ENCODE measurements at regions not wholly inside any gene's neighbourhood (a gene's known extent, or its start where the extent isn't known, plus 50 kb on each side); places are given as distances from the start of the nearest gene placed in this dataset.
"Not testable (repeated sequence)": the region's sequence is repeated elsewhere in the genome, so short reads cannot be mapped to it uniquely, and the experiment has no call there.

DNA sequence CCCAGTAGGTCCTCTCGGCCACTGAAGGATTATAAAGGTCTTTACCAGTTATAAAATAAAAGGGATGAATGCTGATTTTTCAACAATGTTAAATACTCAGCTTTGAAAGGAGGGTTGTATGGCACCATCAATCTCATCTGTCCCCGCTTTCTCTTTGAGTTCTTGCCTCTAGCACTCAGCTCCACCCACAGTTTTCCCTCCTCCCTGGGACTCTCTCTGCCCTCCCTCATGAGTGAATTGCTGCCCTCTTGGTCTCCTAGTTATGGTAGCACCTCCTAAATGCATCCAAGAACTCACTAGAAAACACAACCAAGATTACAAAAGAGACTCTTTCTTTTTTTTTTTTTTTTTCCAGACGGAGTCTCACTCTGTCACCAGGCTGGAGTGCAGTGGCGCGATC lies 91.0 kb downstream of the TEX35 start:
- Mint-ChIP-seq H3K36me3 (ENCODE audit: unreplicated experiment) (no peaks in the 10 kb centered on the region), H3K4me3 (ENCODE audit: unreplicated experiment) (no peak overlapping the region), H3K27me3 (ENCODE audit: unreplicated experiment) (no peaks in the 10 kb centered on the region), H3K9me3 (ENCODE audit: unreplicated experiment) (peaks cover 4% of the 10 kb centered on the region), H3K27ac (ENCODE audit: unreplicated experiment) (no peak overlapping the region), H3K4me1 (ENCODE audit: unreplicated experiment) (peaks cover 21% of the 10 kb centered on the region)
- TF ChIP-seq, protein P1, sequence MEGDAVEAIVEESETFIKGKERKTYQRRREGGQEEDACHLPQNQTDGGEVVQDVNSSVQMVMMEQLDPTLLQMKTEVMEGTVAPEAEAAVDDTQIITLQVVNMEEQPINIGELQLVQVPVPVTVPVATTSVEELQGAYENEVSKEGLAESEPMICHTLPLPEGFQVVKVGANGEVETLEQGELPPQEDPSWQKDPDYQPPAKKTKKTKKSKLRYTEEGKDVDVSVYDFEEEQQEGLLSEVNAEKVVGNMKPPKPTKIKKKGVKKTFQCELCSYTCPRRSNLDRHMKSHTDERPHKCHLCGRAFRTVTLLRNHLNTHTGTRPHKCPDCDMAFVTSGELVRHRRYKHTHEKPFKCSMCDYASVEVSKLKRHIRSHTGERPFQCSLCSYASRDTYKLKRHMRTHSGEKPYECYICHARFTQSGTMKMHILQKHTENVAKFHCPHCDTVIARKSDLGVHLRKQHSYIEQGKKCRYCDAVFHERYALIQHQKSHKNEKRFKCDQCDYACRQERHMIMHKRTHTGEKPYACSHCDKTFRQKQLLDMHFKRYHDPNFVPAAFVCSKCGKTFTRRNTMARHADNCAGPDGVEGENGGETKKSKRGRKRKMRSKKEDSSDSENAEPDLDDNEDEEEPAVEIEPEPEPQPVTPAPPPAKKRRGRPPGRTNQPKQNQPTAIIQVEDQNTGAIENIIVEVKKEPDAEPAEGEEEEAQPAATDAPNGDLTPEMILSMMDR (IDR thresholded peaks at IDR 0.05), result no peak
- no peak for DNase-seq (ENCODE audit: extremely low spot score, unreplicated experiment)

DNA sequence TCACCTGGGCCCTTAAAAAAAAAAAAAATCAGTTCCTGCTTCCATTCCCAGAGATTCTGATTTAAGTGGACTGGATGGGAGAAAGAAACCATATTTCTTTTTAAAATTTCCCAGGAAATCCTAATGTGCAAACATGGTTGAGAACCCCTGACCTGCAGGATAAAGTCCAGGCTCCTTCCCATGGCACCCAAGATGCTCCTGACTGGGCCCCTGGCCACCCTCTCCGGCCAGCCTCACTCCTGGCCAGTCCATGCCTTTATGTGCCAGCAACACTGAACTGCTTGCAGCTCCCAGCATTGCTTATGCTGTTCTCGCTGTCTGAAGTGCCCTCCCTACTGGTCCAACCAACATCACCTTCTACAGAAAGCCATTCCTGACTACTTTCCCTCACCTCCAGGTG lies 93.9 kb downstream of the TEX35 start:
- H3K27ac Mint-ChIP-seq (ENCODE audit: unreplicated experiment), result no peak overlapping the region
- H3K9me3 Mint-ChIP-seq (ENCODE audit: unreplicated experiment), result no peaks in the 10 kb centered on the region
- H3K4me3 Mint-ChIP-seq (ENCODE audit: unreplicated experiment), result no peak overlapping the region
- no peaks in the 10 kb centered on the region for H3K36me3 Mint-ChIP-seq (ENCODE audit: unreplicated experiment)
- TF ChIP-seq, protein P1 (IDR thresholded peaks at IDR 0.05), result no peak
- peak; percentile 59 for DNase-seq (ENCODE audit: extremely low spot score, unreplicated experiment)
- peaks cover 42% of the 10 kb centered on the region for H3K4me1 Mint-ChIP-seq (ENCODE audit: unreplicated experiment)
- no peaks in the 10 kb centered on the region for H3K27me3 Mint-ChIP-seq (ENCODE audit: unreplicated experiment)

DNA sequence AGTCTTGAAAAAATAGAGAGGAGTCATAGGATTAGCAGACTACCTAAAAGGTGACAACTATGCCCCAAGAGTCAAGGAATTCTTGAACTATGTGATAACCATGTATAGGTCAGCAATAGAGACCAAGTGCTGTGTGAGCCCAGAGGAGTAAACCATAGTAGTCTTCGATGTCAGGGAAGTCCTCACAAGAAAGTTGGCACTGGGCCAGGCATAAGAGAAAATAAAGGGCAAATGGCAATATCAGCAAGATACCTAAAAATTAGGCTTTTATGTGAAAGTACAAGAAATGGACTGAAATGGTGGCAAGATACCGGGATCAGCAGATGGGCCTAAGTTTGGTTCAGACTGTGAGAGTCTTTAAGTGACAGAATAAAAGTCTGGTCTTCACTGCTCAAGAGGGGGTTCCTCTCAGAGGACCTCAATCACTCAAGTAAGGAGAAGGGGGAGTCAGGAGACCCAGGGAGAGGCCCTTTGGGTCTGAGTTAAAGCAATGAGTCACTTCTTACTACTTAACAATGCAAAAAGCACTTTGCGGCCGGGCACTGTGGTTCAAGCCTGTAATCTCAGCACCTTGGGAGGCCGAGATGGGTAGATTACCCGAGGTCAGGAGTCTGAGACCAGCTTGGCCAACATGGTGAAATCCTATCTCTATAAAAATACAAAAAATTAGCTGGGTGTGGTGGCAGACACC lies 95.0 kb downstream of the TEX35 start:
- Mint-ChIP-seq H3K27me3 (ENCODE audit: unreplicated experiment) (no peaks in the 10 kb centered on the region), H3K36me3 (ENCODE audit: unreplicated experiment) (no peaks in the 10 kb centered on the region), H3K4me3 (ENCODE audit: unreplicated experiment) (no peak overlapping the region), H3K27ac (ENCODE audit: unreplicated experiment) (peak overlapping the region; percentile 70), H3K9me3 (ENCODE audit: unreplicated experiment) (no peaks in the 10 kb centered on the region), H3K4me1 (ENCODE audit: unreplicated experiment) (peaks cover 52% of the 10 kb centered on the region)
- DNase-seq (ENCODE audit: extremely low spot score, unreplicated experiment), result peak; percentile 56
- TF ChIP-seq, protein P1 (IDR thresholded peaks at IDR 0.05), result no peak

DNA sequence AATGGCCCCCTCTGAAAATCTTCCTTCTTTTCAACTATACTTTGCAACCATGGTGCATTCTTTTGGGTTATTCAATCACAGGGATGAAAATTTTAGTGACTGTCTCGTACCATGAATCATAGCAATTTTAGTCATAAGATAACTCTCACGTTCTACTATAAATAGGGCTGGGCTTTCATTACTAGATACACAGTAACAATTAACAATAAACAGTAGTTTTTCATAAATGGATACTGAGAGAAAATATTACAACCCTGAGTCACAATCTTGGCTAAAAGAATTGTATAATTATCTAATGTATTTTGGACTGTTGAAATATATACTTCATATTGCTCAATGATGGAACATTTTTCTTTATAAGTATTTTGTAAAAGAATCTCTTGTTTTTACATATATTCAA lies 96.1 kb downstream of the TEX35 start:
- H3K27me3 Mint-ChIP-seq (ENCODE audit: unreplicated experiment), result no peaks in the 10 kb centered on the region
- no peak overlapping the region for H3K4me3 Mint-ChIP-seq (ENCODE audit: unreplicated experiment)
- peaks cover 63% of the 10 kb centered on the region for H3K4me1 Mint-ChIP-seq (ENCODE audit: unreplicated experiment)
- TF ChIP-seq, protein P1 (IDR thresholded peaks at IDR 0.05), result no peak
- H3K36me3 Mint-ChIP-seq (ENCODE audit: unreplicated experiment), result no peaks in the 10 kb centered on the region
- DNase-seq (ENCODE audit: extremely low spot score, unreplicated experiment), result no peak
- H3K27ac Mint-ChIP-seq (ENCODE audit: unreplicated experiment), result peak overlapping the region; percentile 70
- H3K9me3 Mint-ChIP-seq (ENCODE audit: unreplicated experiment), result no peaks in the 10 kb centered on the region

DNA sequence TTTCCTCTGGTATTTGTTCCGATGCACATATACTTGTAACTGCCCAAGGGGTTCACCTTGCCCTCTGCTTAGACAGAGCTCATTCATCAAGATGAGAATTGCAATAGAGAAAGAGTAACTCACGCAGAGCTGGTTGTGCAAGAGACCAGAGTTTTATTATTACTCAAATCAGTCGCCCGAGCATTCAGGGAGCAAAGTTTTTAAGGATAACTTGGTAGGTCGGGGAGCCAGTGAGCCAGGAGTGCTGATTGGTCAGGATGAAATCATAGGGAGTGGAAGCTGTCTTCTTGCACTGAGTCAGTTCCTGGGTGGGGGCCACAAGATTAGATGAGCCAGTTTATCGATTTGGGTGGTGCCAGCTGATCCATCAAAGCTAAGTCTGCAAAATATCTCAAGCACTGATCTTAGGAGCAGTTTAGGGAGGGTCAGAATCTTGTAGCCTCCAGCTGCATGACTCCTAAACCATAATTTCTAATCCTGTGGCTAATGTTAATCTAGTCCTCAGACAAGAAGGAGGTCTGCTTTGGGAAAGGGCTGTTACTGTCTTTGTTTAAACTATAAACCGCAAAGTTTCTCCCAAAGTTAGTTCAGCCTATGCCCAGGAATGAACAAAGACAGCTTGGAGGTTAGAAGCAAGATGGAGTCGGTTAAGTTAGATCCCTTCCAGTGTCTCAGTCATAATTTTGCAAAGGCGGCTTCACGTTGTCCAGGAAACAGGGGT lies 97.9 kb downstream of the TEX35 start:
- peak; percentile 44 for DNase-seq (ENCODE audit: extremely low spot score, unreplicated experiment)
- Mint-ChIP-seq H3K27ac (ENCODE audit: unreplicated experiment) (peak overlapping the region; percentile 82), H3K4me1 (ENCODE audit: unreplicated experiment) (peaks cover 64% of the 10 kb centered on the region)
- not testable (repeated sequence) for H3K9me3 Mint-ChIP-seq (ENCODE audit: unreplicated experiment); H3K27me3 Mint-ChIP-seq (ENCODE audit: unreplicated experiment); H3K4me3 Mint-ChIP-seq (ENCODE audit: unreplicated experiment); H3K36me3 Mint-ChIP-seq (ENCODE audit: unreplicated experiment)

All from osteocyte (in vitro differentiated cells).